C1 segment of cervical spinal cord (tissue), 14 donors: ENCODE measurements at regions not wholly inside any gene's neighbourhood (a gene's known extent, or its start where the extent isn't known, plus 50 kb on each side); places are given as distances from the start of the nearest gene placed in this dataset.
A peak's percentile ranks its signal among the peaks of the same experiment; 100 is the strongest.
"Not testable (repeated sequence)": the region's sequence is repeated elsewhere in the genome, so short reads cannot be mapped to it uniquely, and the experiment has no call there.

Experiments used
- DNase-seq, 14 donors: peaks; one replicate each; lab custom pipeline; 2025; lab: John Stamatoyannopoulos, UW

DNA sequence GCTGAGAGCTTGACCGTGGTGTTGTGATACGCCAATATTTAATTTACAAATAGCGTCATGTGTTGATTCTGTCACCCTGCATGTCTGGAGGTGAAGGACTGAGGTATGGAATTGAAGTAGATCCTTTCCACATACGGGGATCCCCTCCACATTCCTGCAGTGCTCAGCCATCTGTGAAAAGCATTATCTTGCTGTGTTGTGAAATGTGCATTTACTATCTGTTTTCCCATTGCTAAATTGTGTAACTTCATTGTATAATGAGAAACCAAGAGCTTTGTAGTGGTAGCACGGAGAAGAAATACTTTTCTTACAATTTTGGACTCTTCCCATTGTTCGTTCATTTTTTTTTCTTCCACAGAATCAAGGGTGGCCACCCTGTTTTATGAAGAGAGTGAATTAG lies 577.3 kb upstream of the ZP4 start:
- DNase-seq = no peak

DNA sequence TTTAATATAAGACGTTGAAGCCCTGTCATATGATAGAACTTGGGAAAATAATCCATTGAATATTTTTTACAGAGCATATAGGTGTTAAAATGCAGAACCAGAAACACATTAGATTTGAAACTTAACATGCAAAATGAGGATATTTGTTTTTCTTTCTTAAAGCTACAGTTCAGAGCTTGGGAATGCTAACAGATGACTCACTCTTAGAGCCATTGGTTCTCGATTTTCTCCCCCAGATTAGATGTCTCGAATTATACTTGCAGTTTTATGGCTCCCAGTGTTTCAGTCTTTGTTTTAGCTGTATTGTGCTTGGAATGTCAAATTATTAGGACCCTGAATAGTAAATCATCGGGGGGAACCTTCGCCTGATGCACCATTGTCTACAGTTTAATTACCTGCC lies 575.7 kb upstream of the ZP4 start:
- no peak for DNase-seq

DNA sequence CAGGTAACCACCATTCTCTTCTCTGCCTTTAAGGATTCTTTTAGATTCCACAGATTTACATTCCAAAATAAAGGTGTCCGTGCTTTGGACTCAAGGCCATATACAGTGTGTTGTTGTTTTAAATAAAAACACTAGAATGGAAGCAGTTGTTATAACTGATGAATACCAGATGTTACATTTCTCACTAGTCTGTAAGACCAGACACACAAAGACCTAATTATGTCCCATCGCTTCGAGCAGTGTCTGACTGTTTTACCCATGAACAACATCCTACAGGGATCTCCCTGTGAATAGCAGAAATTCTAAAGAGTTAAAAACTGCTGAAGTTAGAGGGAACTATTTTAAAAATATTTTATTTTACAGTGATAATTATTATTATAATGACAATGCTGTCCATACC lies 574.7 kb upstream of the ZP4 start:
- DNase-seq = no peak

DNA sequence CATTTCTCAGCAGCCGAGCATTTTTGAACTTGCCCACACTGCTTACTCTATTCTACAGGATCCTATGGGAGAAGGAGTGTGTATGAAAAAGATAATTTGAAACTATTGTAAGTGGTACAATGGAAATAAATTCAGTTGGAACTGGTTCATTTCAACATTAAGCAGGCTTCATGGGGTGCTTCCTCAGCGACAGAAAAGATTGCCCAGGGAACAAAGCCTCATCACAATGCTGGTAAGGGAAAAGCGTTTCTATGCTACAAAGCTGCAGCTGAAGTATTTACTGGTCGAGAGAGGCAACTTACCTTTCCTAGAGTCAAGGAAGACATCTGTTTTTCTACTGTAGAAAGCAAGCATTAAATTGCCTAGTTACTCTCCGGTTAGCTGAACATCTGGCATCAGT lies 568.2 kb upstream of the ZP4 start:
- DNase-seq = no peak

DNA sequence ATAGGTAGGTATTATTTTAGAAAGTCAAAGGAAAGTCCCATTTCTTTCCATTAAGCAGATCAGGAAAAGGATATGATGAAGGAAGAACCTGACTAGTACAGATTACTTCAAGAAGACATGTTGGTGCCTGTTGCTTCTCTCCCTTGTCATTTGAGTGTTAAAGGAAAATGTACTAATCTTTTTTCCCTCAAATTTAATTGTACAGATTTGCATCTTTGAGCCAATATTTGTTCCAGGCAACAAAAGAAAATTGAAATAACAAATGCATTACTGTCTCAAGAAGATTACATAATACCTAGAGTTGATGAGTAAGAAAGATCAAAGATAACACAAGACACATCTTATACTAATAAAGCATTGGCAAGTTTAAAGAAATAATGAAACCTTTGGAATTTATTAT lies 566.9 kb upstream of the ZP4 start:
- no peak for DNase-seq

DNA sequence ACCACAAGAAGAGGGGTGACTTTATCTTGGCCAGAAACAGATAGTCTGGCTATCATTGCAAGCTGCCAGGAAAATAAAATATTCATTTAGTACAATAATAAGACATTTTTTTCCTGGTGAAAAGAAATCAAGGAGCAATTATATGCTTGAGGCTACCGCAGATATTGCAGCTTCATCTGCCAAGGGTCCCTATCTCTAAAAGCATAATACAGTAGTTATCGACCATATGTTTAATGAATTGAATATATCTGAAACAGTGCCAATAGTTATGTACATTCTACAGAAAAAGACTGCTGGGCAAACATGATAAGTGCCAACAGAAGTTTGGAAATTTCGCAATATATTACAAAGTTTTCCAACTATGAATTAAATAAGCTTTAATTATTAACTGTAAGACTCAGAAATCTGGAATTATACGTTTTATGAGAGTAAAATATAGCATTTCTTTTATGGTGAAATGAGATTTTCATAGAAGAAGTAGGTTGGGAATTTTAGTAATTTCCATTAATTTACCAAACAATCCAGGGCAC lies 561.1 kb upstream of the ZP4 start:
- DNase-seq = no peak

DNA sequence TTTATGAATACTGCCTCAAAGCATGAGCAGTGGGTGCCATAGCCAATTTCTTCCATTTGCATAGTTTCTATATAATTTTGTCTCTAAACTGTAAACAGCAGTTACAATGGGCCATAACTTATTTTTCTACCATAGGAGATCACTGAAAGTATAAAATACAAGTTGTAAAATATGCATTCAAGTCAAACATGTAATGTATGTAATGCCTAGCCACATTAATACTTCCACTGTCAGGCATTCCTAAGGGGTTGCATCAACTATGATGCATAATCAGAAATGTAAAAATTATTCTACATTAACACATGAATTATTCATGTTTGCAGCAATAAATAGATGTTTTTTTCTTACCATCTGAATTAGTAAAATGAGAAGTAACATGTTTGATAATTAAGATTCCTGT lies 560.3 kb upstream of the ZP4 start:
- no peak for DNase-seq

DNA sequence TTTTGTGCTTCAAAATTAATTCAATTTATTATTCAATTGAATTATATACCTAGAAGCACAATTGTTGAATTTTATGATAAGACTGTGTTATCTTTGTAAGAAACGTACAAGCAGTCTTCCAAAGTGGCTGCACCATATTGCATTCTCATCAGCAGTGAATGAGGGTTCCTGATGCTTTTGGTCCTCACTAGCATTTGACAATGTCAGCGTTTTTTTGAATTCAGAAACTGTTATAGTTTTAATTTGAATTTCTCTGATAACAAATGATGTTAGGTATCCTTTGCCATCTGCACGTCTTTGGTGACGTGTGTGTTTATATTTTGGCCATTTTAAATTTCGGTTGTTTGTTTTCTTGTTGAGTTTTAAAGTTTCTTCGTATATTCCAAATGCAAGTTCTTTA lies 553.0 kb upstream of the ZP4 start:
- DNase-seq = no peak

DNA sequence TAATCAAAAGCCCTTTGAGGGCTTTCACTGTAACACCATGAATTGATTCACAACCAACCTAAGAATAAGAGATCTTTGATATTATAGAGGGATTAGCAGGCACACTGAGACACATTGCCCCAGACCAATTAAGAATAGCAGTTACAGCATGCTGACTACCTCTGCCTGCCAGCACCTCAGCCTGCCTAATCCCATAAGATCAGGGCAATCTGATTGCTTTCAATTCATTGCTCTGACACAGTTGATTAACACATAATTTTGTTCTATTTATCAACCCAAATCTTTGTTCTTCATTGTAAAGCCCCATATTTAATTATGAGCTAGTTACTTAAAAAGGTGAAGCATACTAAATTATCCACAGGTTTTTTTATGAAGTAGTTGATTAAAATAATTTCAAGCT lies 548.8 kb upstream of the ZP4 start:
- DNase-seq = no peak

DNA sequence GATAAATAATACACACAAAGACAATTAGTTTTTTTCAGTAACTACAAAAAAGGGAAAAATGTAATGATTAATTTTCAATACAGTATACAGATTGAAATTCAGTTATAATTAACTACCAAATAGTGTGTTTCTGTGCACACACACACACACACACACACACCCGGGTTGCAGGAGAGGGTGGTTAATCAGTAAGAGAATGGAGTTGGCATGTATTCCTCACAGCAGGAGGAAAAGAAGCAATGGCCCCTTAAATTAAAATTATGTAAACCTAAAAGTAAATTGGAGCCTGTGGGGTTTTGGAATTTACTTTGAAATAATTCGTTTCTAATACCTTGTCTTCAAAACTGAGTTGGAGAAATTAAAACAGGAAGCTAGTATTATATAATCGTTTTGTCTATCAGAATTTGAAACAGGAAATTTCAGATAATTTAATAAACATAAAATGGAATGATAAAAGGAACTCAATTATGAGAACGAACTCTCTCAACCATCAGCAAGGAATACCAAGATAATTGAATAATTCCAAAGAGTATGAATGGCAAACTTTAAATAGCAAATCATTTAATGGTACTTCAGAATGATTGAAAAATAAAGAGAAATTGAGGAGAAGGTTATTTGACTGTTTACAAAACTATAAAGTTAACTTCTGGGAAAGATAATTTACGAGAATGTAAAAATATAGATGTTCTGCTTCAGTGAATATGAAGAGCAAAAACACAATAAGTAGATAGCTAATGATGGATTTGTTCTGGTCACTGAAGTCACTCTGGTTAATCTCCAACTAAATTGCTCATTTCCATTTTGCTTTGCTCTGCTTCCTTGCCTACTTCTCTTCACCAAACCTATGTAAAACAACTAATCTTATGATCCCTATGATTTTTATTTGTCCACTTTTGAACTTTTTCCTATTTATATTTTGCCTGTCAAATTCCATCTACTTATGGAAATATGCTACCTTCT lies 547.9 kb upstream of the ZP4 start:
- no peak for DNase-seq

DNA sequence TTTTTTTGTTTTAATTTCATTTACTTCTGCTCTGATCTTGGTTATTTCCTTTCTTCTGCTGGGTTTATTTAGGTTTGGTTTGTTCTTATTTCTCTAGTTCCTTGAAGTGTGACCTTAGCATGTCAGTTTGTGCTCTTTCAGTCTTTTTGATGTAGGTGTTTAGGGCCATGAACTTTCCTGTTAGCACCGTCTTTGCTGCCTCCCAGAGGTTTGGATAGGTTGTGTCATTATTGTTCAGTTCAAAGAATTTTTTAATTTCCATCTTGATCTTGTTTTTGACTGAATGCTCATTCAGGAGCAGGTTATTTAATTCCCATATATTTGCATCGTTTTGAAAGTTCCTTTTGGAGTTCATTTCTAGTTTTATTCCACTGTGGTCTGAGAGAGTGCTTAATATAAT lies 539.0 kb upstream of the ZP4 start:
- not testable (repeated sequence) for DNase-seq

DNA sequence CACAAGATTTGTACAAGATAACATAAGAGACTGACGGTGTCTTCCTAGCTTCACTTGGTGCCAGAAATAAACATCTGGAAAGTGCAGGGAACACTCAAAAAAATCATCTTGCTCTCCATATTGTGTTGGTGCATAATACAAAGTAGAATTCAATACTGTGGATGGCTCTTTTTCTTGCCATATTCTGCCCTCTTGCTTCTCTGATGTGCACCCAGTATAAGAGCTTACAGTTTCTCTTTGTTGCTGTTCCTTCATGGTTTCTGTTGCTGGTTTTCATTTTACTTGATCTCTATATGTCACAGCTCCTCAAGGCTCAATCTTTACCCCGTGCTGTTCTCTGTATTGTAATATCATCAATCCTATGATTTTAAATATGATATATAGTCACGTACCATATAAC lies 528.5 kb upstream of the ZP4 start:
- DNase-seq = no peak

DNA sequence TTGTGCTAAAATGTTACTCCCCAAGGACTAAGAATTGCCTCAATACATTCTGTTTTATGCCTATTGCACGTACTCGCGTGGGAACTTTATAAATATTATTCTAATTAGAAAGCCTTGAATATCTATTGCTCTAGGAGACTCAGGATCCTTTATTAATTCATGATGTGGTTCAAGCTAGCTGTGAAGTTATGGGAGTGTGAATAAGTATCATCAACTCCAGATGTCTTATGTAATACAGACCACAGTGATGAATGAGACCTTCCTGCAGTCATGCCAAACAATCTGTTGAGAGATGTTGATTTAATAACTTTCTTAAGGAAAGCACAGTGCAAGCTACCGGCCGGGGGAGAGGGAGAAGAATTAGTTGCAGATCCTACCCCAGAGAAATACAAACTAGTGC lies 519.2 kb upstream of the ZP4 start:
- DNase-seq = no peak

DNA sequence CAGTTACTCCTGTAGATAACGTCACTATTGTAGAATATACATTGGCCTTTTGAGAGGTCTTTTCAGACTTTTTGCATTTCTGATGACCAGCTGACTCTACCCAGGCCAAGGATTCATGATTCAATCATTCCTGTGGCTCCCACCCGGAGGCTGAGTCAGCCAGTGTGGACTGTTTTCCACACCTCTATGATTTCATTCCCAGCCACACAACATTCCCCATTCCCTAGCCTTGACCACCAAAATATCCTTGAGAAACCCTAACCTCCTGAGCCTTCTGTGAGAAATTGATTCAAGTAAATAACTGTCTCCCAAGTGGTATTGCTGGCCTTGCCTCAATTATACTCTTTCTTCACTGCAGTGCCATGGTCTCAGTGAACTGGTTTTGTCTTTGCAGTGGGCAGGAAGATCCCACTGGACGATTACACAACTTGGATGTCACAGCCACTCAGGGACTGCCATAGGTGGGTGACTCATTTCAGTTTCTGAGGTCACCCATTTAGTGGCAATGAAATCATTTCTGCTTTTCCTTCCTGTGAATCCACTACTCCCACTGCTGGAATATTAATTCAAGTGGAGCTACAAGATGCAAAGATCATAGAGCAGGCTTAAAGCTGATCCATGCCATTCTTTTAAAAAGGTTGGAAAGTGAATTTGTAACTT lies 518.6 kb upstream of the ZP4 start:
- no peak for DNase-seq

DNA sequence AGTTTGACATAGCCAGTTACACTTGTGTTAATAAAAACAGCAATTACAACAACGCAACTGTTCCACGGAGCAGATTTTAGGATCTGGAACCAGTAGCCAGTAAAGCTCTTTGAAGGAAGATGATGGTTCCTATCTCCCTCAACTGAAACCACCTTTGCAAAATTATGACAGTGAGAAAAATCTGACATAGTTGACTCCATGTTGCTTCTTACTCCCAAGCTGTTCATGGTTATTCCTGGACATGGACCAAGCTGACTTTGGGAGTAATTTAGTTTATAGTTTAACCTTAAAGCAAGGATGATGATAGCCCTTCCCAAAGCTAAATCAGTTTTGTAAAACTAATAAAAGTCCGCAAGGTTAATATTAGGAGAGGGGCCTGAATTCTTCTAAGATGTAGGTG lies 518.0 kb upstream of the ZP4 start:
- DNase-seq = no peak

DNA sequence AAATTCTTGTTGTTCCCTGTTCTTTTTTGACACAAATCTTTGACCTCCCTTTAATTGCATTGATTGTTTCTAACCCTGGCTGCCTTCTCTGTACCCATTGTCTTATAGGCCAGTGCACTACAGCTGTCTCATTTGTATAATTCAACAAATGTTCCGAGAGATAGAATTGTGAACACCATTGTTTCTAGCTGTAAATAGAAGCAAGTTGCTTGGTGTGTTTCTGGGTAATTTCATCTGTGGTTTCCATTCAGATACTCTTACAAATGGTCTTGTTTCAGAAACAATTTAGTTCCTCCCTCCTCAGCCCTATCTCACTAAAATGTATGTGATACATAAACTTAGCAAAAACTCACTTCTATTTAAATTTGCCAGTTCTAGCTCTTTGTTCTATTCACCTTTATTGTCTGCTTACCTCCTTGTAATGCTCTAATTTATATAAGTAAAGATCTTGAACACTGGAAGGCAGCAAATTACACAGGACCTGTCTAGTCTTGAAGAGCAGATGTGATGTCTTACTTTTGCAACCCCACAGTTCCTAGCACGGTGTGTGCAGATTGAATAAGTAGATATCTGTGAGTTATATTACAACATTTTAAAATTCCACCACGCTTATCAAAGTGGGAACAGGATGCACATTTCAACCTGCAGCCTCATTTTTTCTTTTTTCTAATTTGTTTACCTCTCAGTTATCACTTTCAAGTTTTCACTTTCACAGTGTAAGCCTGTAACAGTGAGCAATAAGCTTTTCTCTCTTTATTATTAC lies 515.6 kb upstream of the ZP4 start:
- DNase-seq = peak in 1 of 14 donors; percentile 2

DNA sequence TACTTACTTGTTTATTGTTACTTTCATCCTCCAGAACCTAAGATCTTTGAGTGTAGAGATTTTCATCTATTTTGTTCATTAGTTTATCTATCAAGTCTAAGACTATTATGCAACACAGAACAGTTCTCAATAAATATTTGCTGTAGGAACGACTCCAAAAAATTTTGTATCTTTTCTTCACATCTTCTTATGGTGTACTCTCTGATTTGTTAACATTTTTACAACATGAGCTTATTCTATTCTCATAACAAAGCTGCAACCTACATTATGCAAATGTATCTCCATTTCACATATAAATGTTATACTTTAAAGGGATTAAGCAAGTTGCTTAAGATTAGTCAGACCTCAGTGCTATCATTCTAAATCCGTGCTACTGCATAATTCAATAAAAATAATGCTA lies 514.2 kb upstream of the ZP4 start:
- no peak for DNase-seq

DNA sequence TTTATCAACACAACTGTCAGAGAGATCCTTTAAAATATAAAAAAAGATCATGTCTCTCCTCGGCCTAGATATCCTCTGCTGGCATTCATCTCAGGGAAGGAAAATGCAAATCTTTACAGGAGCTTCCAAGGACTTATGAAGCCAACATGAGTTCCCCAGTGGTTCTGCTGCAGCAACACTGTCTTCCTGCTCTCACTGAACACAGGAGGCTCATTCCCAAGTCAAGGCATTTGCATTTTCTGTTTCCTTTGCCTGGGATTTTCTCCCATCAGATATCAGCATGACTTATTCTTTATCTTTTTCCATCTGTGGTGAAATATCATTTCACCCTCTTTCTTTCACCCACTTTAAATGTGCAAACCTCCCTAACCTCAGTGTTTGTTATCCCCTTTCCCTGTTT lies 513.8 kb upstream of the ZP4 start:
- DNase-seq = no peak

DNA sequence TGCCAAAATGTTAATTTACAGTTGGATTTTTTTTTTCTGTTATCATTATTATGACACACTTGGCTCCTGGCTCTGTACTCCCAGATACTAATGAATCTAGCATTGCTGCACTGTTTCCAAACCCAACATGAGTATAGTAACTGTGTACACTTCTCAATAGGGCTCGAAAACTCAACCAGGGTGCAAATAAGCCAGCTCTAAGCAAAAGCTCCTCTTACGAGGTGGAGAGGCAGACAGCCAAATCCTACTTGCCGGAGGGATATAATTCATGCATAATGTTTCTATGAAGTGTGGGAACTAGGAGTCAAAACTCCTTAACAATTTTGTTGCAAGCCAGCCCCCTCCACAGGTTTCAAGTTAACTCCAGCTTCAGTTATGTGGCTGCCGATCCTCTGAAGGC lies 510.4 kb upstream of the ZP4 start:
- DNase-seq = no peak

DNA sequence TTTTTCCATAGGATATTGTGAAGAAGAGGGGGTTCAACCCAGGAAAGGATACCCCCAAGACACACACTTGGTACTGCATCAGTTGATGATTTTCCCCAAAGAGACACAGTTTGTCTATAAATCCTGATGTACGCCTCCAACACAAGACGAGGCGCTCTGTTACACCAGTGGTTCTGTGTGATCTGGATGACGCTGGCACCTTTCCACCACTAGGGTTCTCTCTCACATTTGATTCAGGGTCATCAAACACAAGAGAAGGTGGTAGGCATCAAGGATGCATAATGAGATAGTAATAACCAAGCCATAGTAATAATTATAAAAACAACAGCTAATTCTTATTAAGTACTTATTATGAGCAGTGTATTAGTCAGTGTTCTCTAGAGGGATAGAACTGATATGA lies 508.8 kb upstream of the ZP4 start:
- no peak for DNase-seq

DNA sequence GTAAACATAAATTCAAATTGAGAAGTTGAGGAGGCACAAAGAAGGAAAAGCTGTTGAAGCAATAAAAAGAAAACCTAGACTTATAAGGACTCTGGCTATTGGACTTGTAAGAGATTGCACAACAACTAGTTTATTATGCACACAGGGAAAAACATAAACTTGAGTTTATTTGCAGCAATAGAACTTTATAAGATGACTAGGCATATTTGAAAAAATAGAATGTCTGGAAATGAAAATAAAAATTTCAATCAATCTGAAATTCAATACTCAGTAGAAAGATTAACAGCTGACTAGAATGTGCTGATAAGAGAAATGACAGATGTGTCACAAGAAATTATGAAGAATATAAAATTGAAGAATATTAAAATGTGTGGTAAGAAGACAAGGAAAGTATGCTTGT lies 505.4 kb upstream of the ZP4 start:
- DNase-seq = no peak

DNA sequence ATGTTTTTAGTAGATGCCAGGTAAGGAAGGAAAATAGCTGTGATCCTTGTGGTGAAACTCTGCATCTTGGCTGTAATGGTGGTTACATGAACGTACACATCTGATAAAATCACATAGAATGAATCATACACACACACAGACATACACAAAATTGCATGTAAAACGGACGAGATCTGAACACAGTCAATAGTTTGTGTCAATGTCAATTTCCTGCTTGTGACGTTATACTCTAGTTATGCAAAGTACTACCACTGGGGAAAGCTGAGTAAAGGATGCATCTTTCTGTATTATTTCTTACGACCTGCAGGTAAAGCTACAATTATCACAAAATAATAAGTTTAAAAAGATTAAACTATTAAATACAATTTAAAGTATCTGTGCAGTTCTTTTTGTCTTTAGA lies 493.7 kb upstream of the ZP4 start:
- DNase-seq = no peak
